Lower leg skin (tissue), 3 donors: ENCODE measurements at regions not wholly inside any gene's neighbourhood (a gene's known extent, or its start where the extent isn't known, plus 50 kb on each side); places are given as distances from the start of the nearest gene placed in this dataset.

Experiments
- CTCF ChIP-seq, 3 donors: fragments of 450-650 bp; IDR thresholded peaks; one replicate each; pipeline ENCODE4 v1.5.1; 2016; ENCODE audit warnings: antibody characterized with exemption in 3 of 3, mild to moderate bottlenecking in 3 of 3, moderate library complexity in 2 of 3
- POLR2A ChIP-seq, 2 donors: fragments of 450-650 bp; IDR thresholded peaks; one replicate each; pipeline ENCODE4 v1.6.1; 2016 to 2017; ENCODE audit warnings: antibody characterized with exemption in 2 of 2, mild to moderate bottlenecking in 1 of 2, moderate library complexity in 1 of 2

GRCh38 chr5:93225748-93226147 lies 355.3 kb downstream of the NR2F1-AS1 start:
- TF ChIP-seq CTCF (IDR thresholded peaks at IDR 0.05): no peak
- no peak for TF ChIP-seq POLR2A (IDR thresholded peaks at IDR 0.05)
